ENCODE measurements at regions not wholly inside any gene's neighbourhood (a gene's known extent, or its start where the extent isn't known, plus 50 kb on each side); places are given as distances from the start of the nearest gene placed in this dataset.

DNA sequence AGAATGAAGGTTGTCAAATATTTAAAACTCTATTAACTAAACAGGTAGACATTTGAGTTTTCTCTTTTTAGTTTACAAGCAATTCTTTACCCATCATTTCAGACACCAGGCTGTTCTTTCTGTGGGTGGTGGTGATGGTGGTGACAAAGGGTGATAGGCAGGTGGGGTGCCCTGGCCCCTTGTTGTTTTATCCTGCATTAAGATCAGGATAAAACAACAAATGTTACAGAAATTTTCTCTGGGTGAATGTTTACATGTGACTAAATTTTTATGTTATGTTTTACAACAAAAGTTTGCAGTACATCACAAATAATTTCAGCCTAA, 85.9 kb upstream of the MDM1 start:
- POLR2A ChIA-PET: no interaction called here
- H3K27me3 Mint-ChIP-seq (ENCODE audit: low read depth): no peaks in the 10 kb centered on the region
- no peak overlapping the region for H3K27ac Mint-ChIP-seq
- no peak for ATAC-seq
- peaks cover 12% of the 10 kb centered on the region for H3K4me1 Mint-ChIP-seq
- peaks cover 11% of the 10 kb centered on the region; the same call in 1 of the 2 replicates for H3K9me3 Mint-ChIP-seq
- CTCF ChIA-PET: no interaction called here
- no peak for DNase-seq (ENCODE audit: low spot score)
- TF ChIP-seq ESRRA (CRISPR knock-in tag; IDR thresholded peaks at IDR 0.05; ENCODE audit: borderline replicate concordance): no peak
- TF ChIP-seq FOXJ3 (CRISPR knock-in tag; IDR thresholded peaks at IDR 0.05; ENCODE audit: borderline replicate concordance): no peak
- TF ChIP-seq, protein P1, sequence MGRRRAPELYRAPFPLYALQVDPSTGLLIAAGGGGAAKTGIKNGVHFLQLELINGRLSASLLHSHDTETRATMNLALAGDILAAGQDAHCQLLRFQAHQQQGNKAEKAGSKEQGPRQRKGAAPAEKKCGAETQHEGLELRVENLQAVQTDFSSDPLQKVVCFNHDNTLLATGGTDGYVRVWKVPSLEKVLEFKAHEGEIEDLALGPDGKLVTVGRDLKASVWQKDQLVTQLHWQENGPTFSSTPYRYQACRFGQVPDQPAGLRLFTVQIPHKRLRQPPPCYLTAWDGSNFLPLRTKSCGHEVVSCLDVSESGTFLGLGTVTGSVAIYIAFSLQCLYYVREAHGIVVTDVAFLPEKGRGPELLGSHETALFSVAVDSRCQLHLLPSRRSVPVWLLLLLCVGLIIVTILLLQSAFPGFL (CRISPR knock-in tag; IDR thresholded peaks at IDR 0.05; ENCODE audit: borderline replicate concordance): no peak
- no peak for TF ChIP-seq SMAD3 (CRISPR knock-in tag; IDR thresholded peaks at IDR 0.05; ENCODE audit: borderline replicate concordance)
- no peak for TF ChIP-seq ZNF121 (CRISPR knock-in tag; IDR thresholded peaks at IDR 0.05)
- TF ChIP-seq, protein P2, sequence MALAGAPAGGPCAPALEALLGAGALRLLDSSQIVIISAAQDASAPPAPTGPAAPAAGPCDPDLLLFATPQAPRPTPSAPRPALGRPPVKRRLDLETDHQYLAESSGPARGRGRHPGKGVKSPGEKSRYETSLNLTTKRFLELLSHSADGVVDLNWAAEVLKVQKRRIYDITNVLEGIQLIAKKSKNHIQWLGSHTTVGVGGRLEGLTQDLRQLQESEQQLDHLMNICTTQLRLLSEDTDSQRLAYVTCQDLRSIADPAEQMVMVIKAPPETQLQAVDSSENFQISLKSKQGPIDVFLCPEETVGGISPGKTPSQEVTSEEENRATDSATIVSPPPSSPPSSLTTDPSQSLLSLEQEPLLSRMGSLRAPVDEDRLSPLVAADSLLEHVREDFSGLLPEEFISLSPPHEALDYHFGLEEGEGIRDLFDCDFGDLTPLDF (CRISPR knock-in tag; IDR thresholded peaks at IDR 0.05): no peak
- no peak for TF ChIP-seq OVOL2 (CRISPR knock-in tag; IDR thresholded peaks at IDR 0.05; ENCODE audit: borderline replicate concordance)
- no peak for TF ChIP-seq SP1 (CRISPR knock-in tag; conservative IDR thresholded peaks at IDR 0.05)
- no peak for TF ChIP-seq EMX1 (CRISPR knock-in tag; IDR thresholded peaks at IDR 0.05)
- TF ChIP-seq CTCF (IDR thresholded peaks at IDR 0.05): no peak
- no peak for TF ChIP-seq ERG (CRISPR knock-in tag; IDR thresholded peaks at IDR 0.05)
- no peak for TF ChIP-seq TEAD4 (CRISPR knock-in tag; IDR thresholded peaks at IDR 0.05)
- H3K36me3 Mint-ChIP-seq: no peaks in the 10 kb centered on the region
- no peak overlapping the region for H3K4me3 Mint-ChIP-seq

DNA sequence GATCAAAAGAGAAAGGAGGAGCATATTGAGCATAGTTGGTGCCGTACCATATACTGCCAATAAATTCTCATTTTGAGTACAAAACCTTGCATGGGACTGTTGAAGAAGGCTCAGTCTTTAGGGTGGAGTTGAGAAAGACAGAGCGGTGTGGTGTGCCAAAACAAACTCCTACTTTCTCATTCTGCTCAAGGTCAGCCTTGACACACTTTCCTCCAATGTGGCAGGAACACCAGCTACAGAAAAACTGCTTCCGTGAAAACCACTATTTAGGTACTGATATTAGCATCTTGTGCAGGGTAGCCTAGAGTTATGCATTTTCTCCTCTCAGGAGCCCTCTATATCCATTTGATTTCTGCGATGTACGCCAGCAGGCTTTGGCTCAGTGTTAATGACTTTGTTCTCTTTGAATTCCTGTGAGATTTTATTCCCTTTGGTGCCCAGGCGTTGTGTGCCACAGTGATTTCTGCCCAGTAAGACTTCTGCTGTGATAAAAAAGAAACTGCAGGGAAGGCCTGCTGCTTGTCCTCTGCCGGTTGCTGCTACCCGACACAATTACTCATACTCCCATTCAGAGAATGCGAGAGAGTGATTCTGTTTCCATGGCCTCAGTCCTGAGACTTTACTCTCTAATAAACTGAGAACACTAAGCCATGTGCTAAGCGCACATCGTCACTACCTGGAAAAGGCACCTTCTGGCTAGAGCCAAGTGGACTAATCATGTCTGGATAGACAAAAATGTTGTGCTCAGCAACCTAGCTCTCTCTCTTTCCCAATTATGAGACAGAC, 88.3 kb upstream of the MDM1 start:
- Mint-ChIP-seq H3K9me3 (peaks cover 11% of the 10 kb centered on the region; the same call in 1 of the 2 replicates), H3K4me3 (no peak overlapping the region), H3K27me3 (ENCODE audit: low read depth) (no peaks in the 10 kb centered on the region), H3K27ac (no peak overlapping the region), H3K36me3 (no peaks in the 10 kb centered on the region), H3K4me1 (peaks cover 17% of the 10 kb centered on the region)
- no peak for ATAC-seq
- ChIA-PET CTCF (no interaction called here), POLR2A (interaction anchor here (0.5 kb wide), 1 partner anchor 857 kb away, joined by 3 read pairs; no protein-coding TSS in a partner anchor)
- no peak for TF ChIP-seq FOXJ3 (CRISPR knock-in tag; IDR thresholded peaks at IDR 0.05; ENCODE audit: borderline replicate concordance)
- TF ChIP-seq, protein P3, sequence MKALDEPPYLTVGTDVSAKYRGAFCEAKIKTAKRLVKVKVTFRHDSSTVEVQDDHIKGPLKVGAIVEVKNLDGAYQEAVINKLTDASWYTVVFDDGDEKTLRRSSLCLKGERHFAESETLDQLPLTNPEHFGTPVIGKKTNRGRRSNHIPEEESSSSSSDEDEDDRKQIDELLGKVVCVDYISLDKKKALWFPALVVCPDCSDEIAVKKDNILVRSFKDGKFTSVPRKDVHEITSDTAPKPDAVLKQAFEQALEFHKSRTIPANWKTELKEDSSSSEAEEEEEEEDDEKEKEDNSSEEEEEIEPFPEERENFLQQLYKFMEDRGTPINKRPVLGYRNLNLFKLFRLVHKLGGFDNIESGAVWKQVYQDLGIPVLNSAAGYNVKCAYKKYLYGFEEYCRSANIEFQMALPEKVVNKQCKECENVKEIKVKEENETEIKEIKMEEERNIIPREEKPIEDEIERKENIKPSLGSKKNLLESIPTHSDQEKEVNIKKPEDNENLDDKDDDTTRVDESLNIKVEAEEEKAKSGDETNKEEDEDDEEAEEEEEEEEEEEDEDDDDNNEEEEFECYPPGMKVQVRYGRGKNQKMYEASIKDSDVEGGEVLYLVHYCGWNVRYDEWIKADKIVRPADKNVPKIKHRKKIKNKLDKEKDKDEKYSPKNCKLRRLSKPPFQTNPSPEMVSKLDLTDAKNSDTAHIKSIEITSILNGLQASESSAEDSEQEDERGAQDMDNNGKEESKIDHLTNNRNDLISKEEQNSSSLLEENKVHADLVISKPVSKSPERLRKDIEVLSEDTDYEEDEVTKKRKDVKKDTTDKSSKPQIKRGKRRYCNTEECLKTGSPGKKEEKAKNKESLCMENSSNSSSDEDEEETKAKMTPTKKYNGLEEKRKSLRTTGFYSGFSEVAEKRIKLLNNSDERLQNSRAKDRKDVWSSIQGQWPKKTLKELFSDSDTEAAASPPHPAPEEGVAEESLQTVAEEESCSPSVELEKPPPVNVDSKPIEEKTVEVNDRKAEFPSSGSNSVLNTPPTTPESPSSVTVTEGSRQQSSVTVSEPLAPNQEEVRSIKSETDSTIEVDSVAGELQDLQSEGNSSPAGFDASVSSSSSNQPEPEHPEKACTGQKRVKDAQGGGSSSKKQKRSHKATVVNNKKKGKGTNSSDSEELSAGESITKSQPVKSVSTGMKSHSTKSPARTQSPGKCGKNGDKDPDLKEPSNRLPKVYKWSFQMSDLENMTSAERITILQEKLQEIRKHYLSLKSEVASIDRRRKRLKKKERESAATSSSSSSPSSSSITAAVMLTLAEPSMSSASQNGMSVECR (CRISPR knock-in tag; IDR thresholded peaks at IDR 0.05; ENCODE audit: borderline replicate concordance): no peak
- no peak for TF ChIP-seq AR (CRISPR knock-in tag; IDR thresholded peaks at IDR 0.05)
- TF ChIP-seq NFE2L1 (CRISPR knock-in tag; IDR thresholded peaks at IDR 0.05): no peak
- TF ChIP-seq, protein P4, sequence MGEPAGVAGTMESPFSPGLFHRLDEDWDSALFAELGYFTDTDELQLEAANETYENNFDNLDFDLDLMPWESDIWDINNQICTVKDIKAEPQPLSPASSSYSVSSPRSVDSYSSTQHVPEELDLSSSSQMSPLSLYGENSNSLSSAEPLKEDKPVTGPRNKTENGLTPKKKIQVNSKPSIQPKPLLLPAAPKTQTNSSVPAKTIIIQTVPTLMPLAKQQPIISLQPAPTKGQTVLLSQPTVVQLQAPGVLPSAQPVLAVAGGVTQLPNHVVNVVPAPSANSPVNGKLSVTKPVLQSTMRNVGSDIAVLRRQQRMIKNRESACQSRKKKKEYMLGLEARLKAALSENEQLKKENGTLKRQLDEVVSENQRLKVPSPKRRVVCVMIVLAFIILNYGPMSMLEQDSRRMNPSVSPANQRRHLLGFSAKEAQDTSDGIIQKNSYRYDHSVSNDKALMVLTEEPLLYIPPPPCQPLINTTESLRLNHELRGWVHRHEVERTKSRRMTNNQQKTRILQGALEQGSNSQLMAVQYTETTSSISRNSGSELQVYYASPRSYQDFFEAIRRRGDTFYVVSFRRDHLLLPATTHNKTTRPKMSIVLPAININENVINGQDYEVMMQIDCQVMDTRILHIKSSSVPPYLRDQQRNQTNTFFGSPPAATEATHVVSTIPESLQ (CRISPR knock-in tag; IDR thresholded peaks at IDR 0.05): no peak
- DNase-seq (ENCODE audit: low spot score): no peak
